ENCODE measurements at regions not wholly inside any gene's neighbourhood (a gene's known extent, or its start where the extent isn't known, plus 50 kb on each side); places are given as distances from the start of the nearest gene placed in this dataset.

DNA sequence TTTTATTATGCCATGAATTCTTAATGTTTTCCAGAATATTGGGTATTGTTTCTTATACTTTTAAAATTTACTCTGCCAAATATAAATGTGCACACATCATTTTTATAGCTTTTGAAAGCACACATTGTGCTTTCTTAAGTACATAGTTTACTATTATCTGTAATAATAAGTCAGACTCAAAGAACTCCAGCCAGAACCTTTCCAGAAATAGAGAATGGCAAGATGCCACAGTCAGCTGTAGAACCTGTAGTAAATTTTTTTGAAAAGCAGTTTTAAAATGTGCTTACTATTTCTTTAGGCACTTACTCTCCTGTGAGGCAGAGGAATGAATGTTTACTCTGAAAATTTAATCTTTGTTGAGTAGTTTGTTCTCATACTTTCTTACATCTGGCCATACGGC, 1287.1 kb downstream of the PCDH9 start:
- Histone ChIP-seq H3K4me1 (no peaks in the 10 kb centered on the region), H3K4me3 (replicated peaks in 1 of 3) (no peak overlapping the region), H3K27ac (no peak overlapping the region), H3K27me3 (no peaks in the 10 kb centered on the region), H3K9me3 (no peaks in the 10 kb centered on the region), H3K36me3 (no peaks in the 10 kb centered on the region)
- DNase-seq = no peak
- intact Hi-C loops (cut with DNase I) = no loop called here
- TF ChIP-seq, protein P1, sequence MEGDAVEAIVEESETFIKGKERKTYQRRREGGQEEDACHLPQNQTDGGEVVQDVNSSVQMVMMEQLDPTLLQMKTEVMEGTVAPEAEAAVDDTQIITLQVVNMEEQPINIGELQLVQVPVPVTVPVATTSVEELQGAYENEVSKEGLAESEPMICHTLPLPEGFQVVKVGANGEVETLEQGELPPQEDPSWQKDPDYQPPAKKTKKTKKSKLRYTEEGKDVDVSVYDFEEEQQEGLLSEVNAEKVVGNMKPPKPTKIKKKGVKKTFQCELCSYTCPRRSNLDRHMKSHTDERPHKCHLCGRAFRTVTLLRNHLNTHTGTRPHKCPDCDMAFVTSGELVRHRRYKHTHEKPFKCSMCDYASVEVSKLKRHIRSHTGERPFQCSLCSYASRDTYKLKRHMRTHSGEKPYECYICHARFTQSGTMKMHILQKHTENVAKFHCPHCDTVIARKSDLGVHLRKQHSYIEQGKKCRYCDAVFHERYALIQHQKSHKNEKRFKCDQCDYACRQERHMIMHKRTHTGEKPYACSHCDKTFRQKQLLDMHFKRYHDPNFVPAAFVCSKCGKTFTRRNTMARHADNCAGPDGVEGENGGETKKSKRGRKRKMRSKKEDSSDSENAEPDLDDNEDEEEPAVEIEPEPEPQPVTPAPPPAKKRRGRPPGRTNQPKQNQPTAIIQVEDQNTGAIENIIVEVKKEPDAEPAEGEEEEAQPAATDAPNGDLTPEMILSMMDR (IDR thresholded peaks at IDR 0.05) = no peak
- TF ChIP-seq POLR2A (IDR thresholded peaks at IDR 0.05) = no peak
- 82 to 89% methylated on average over 1 of the region's 1 CpG for WGBS, 2 donors

DNA sequence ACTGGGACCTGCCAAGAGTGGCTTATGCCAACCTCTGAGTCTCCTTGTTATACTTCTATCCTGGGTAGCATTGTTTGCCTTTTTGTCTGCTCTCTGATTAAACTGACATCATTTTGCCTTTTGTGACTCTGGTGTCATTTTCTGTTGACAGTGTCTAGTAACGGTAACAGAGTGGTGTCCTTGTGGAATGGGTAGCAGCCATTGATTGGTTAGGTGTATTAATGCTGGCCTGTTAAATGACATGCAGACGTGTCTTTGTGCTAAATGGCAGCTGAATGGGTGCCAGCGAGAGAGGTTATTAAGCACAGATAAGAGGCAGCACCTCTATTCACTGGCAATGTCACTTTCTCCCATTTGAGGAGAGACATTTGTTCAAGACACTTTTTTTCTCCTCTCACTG, 1289.4 kb downstream of the PCDH9 start:
- H3K4me1 ChIP-seq = no peaks in the 10 kb centered on the region
- H3K9me3 ChIP-seq = no peaks in the 10 kb centered on the region
- H3K27me3 ChIP-seq = no peaks in the 10 kb centered on the region
- no peak overlapping the region for H3K4me3 ChIP-seq (replicated peaks in 1 of 3)
- no peak overlapping the region for H3K27ac ChIP-seq
- WGBS, 2 donors = 69 to 82% methylated on average over 3 of the region's 3 CpGs
- intact Hi-C loops (cut with DNase I) = no loop called here
- no peaks in the 10 kb centered on the region for H3K36me3 ChIP-seq
- DNase-seq = no peak
- TF ChIP-seq POLR2A (IDR thresholded peaks at IDR 0.05) = no peak
- TF ChIP-seq, protein P1 (IDR thresholded peaks at IDR 0.05) = no peak

DNA sequence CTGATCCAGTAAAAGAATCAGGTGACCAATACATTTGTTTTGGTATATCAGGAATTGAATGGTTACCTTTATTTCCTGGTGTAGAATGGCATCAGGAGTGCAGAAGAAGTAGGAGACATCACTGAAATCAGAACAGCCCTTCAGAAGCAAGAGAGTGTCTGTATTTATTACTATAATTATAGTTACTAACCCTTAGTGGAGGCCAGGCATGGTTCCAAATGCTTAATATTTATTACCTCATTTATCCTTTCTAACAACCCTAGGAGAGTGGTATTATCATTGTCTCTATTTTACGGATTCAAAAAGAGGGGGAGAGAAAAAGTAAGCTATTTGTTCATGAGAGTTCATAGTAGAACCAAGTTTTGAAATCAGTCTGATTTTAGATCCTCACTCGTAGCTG, 1292.9 kb downstream of the PCDH9 start:
- intact Hi-C loops (cut with DNase I) = no loop called here

DNA sequence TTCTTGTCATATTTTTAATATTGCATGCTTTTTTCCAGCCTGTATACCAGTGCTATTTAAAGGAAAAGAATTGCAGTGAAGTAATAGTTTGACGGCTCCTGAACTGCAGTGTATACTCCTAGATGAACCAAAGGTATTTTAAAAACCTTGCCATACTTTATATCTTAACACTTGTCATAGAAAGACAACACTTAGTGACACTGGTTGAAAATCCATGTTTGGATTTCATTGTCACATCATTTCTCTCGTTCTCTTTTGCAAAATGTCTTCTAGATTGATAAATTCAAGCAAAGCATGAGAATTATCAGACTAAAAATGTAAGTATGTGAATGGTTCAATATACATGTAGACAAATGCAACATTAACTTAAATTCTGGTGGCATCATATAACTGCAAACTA, 1293.9 kb downstream of the PCDH9 start:
- no peaks in the 10 kb centered on the region for H3K9me3 ChIP-seq
- H3K4me1 ChIP-seq = no peaks in the 10 kb centered on the region
- H3K4me3 ChIP-seq (replicated peaks in 1 of 3) = no peak overlapping the region
- no peaks in the 10 kb centered on the region for H3K36me3 ChIP-seq
- H3K27ac ChIP-seq = no peak overlapping the region
- DNase-seq = no peak
- intact Hi-C loops (cut with DNase I) = no loop called here
- no peak for TF ChIP-seq POLR2A (IDR thresholded peaks at IDR 0.05)
- TF ChIP-seq, protein P1 (IDR thresholded peaks at IDR 0.05) = no peak
- WGBS, 2 donors = 85 to 87% methylated on average over 2 of the region's 2 CpGs
- no peaks in the 10 kb centered on the region for H3K27me3 ChIP-seq

More for the DNA sequence above, 1292.9 kb downstream of the PCDH9 start:
- TF ChIP-seq, protein P1 (IDR thresholded peaks at IDR 0.05) = no peak
- no peak for TF ChIP-seq POLR2A (IDR thresholded peaks at IDR 0.05)
- WGBS, 2 donors = 77 to 78% methylated on average over 2 of the region's 2 CpGs
- DNase-seq = no peak
- no peaks in the 10 kb centered on the region for H3K27me3 ChIP-seq
- no peaks in the 10 kb centered on the region for H3K36me3 ChIP-seq
- no peak overlapping the region for H3K4me3 ChIP-seq (replicated peaks in 1 of 3)
- no peaks in the 10 kb centered on the region for H3K4me1 ChIP-seq
- H3K27ac ChIP-seq = no peak overlapping the region
- H3K9me3 ChIP-seq = no peaks in the 10 kb centered on the region

DNA sequence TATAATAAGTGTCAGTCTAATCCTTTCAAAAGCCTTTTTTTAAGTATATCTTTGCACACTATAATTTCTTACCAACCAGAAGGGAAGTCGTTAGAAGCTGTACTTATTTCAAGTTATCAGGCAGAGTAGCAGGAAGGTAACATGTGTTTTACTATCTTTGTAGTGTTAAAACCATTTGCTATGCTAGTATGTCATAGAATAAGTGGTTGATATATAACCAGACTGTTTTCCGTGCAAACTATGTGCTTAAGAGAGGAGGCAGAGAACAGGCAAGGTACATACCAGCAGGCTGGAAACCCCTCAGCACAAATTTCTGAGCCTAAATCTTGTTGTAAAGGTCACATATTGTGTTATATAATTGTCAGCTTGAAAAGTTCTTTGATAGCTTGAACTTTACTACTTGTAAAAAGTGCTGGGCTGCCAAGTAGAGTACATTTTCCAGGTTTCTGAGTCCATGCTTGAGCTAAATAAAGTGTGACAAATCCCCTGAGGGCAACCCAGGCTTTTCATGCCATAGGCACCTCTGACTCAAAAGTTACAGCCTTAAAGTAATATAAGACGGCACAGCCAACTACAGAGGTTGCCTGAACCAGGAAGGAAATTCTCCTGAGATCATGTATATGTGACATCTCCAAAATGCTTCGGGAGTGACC, 1297.4 kb downstream of the PCDH9 start:
- Histone ChIP-seq H3K27me3 (no peaks in the 10 kb centered on the region), H3K4me3 (replicated peaks in 1 of 3) (no peak overlapping the region), H3K4me1 (no peaks in the 10 kb centered on the region), H3K36me3 (no peaks in the 10 kb centered on the region), H3K9me3 (no peaks in the 10 kb centered on the region), H3K27ac (no peak overlapping the region)
- TF ChIP-seq, protein P1 (IDR thresholded peaks at IDR 0.05) = no peak
- TF ChIP-seq POLR2A (IDR thresholded peaks at IDR 0.05) = no peak
- 69 to 70% methylated on average over 4 of the region's 4 CpGs for WGBS, 2 donors
- intact Hi-C loops (cut with DNase I) = no loop called here
- no peak for DNase-seq
